GM12878 (cell line): ENCODE measurements at regions not wholly inside any gene's neighbourhood (a gene's known extent, or its start where the extent isn't known, plus 50 kb on each side); places are given as distances from the start of the nearest gene placed in this dataset.
A peak's percentile ranks its signal among the peaks of the same experiment; 100 is the strongest.

Experiments
- ATAC-seq: fragments of 200-7000 bp; cut with Tn5 transposase; 3 replicates; pipeline ENCODE4 v1.9.1; 2020; ENCODE audit warnings: mild to moderate bottlenecking, moderate library complexity
- BruUV-seq: library from RNA; stranded (reverse); fragments of 400-500 nt; replicated peaks from 2 replicates; lab custom pipeline; 2021; lab: Mats Ljungman, UMichigan
- CTCF ChIA-PET: fragments of 300-600 bp; sonication (Branson Sonifier 250); formaldehyde crosslinking; extraction: SDS; loops from one replicate; lab custom pipeline; 2021; ENCODE audit warnings: inconsistent platforms; lab: Yijun Ruan, JAX
- POLR2A ChIA-PET: fragments of 350-600 bp; formaldehyde crosslinking; extraction: SDS; loops from one replicate; lab custom pipeline; 2021; ENCODE audit warnings: inconsistent platforms; lab: Charles Lee
- RAD21 ChIA-PET: fragments of 300-600 bp; sonication (Branson Sonifier 250); formaldehyde crosslinking; loops from one replicate; lab custom pipeline; 2023; ENCODE audit warnings: antibody characterized with exemption; ENCODE audit not compliant: unreplicated experiment; lab: Charles Lee
- SMC1A ChIA-PET: fragments of 300-600 bp; sonication (Branson Sonifier 250); formaldehyde crosslinking; loops from one replicate; lab custom pipeline; 2023; ENCODE audit not compliant: unreplicated experiment, uncharacterized antibody; lab: Charles Lee
- DNase-seq: peaks from one replicate; pipeline ENCODE4 v3.0.0-alpha.2; 2011; ENCODE audit warnings: low read depth, low spot score
- FAIRE-seq: peaks from 3 replicates; lab custom pipeline; 2011; peaks lifted over from hg19 to GRCh38; lab: Jason Lieb, UNC
- H2AFZ ChIP-seq: 2 replicates; pipeline ENCODE4 v1.6.0; 2011; ENCODE audit warnings: low read depth, low read length, control low read depth; ENCODE audit not compliant: control insufficient read depth
- H3K27ac ChIP-seq: 2 replicates; pipeline ENCODE4 v1.5.1; 2011; ENCODE audit warnings: control low read depth; ENCODE audit not compliant: control insufficient read depth, insufficient read depth
- H3K27me3 ChIP-seq, 2 experiments: replicated peaks in 1 of 2; 2 replicates each; pipeline versions ENCODE4 v1.6.0 to v1.6.1; 2011; ENCODE audit warnings: low read length in 1 of 2; ENCODE audit not compliant: control insufficient read depth in 2 of 2, insufficient read depth in 2 of 2
- H3K36me3 ChIP-seq, 2 experiments: 2 replicates each; pipeline ENCODE4 v1.5.1; 2011; ENCODE audit warnings: low read length in 1 of 2; ENCODE audit not compliant: control insufficient read depth in 2 of 2, insufficient read depth in 2 of 2
- H3K4me1 ChIP-seq: 2 replicates; pipeline ENCODE4 v1.6.1; 2011; ENCODE audit warnings: mild to moderate bottlenecking, low read length, moderate library complexity, mixed read lengths; ENCODE audit not compliant: control insufficient read depth, insufficient read depth
- H3K4me2 ChIP-seq: 2 replicates; pipeline ENCODE4 v1.6.0; 2011; ENCODE audit warnings: control low read depth; ENCODE audit not compliant: control insufficient read depth, insufficient read depth
- H3K4me3 ChIP-seq: fragments of 200-600 bp; sonication (generic); 2 replicates; pipeline ENCODE4 v1.5.1; 2016
- H3K79me2 ChIP-seq: 2 replicates; pipeline ENCODE4 v1.6.0; 2011; ENCODE audit warnings: low read length; ENCODE audit not compliant: control insufficient read depth, insufficient read depth
- H3K9ac ChIP-seq: 2 replicates; pipeline ENCODE4 v1.8.0; 2011; ENCODE audit warnings: low read length, control low read depth, mixed read lengths; ENCODE audit not compliant: control insufficient read depth, insufficient read depth
- H3K9me3 ChIP-seq: replicated peaks from 3 replicates; pipeline ENCODE4 v1.5.1; 2011; ENCODE audit warnings: mild to moderate bottlenecking, low read length; ENCODE audit not compliant: control insufficient read depth, insufficient read depth
- H4K20me1 ChIP-seq: 2 replicates; pipeline ENCODE4 v1.6.0; 2011; ENCODE audit not compliant: control insufficient read depth, insufficient read depth
- CBX5 ChIP-seq: sonication (generic); IDR thresholded peaks from 2 replicates; pipeline ENCODE4 v1.6.1; 2016; ENCODE audit warnings: low read depth, moderate library complexity, mild to moderate bottlenecking, inconsistent platforms
- FOS ChIP-seq: IDR thresholded peaks from 3 replicates; pipeline ENCODE4 v1.6.1; 2011; ENCODE audit warnings: borderline replicate concordance; ENCODE audit not compliant: insufficient read length; ENCODE audit errors: extremely low read depth
- IRF3 ChIP-seq: fragments of 450-650 bp; IDR thresholded peaks from 2 replicates; pipeline ENCODE4 v1.6.1; 2014; ENCODE audit warnings: mild to moderate bottlenecking
- MEF2A ChIP-seq: IDR thresholded peaks from 2 replicates; pipeline ENCODE4 v1.6.1; 2011; ENCODE audit warnings: low read depth, mild to moderate bottlenecking, low read length, moderate library complexity; ENCODE audit not compliant: insufficient read depth
- POLR2A ChIP-seq: IDR thresholded peaks from 2 replicates; pipeline ENCODE4 v1.6.1; 2011; ENCODE audit warnings: low read depth, mild to moderate bottlenecking, low read length
- RAD51 ChIP-seq: fragments of 450-650 bp; IDR thresholded peaks from 2 replicates; pipeline ENCODE4 v1.6.1; 2016; ENCODE audit warnings: moderate library complexity, mild to moderate bottlenecking, inconsistent platforms
- SPI1 ChIP-seq: IDR thresholded peaks from 2 replicates; pipeline ENCODE4 v1.6.1; 2011; ENCODE audit warnings: low read depth, mild to moderate bottlenecking, low read length, moderate library complexity, borderline replicate concordance; ENCODE audit not compliant: insufficient read depth
- TAF1 ChIP-seq: IDR thresholded peaks from 2 replicates; pipeline ENCODE4 v1.6.1; 2011; ENCODE audit warnings: mild to moderate bottlenecking, low read depth, low read length, borderline replicate concordance
- ZBED1 ChIP-seq: IDR thresholded peaks from 2 replicates; pipeline ENCODE4 v1.6.1; 2016; ENCODE audit warnings: borderline replicate concordance
- WGBS: methylation state at CpG from one replicate; pipeline ENCODE4 v1.1.6; 2016; ENCODE audit warnings: low lambda C conversion rate; ENCODE audit not compliant: insufficient replicate concordance, insufficient coverage; ENCODE audit errors: missing lambda C conversion rate; 5-methylcytosine and 5-hydroxymethylcytosine counted together
- in situ Hi-C: fragments of 300-500 bp; cut with MboI; formaldehyde crosslinking; loops from 9 replicates; pipeline ENCODE4 v1.14.3; 2018; ENCODE audit warnings: mixed read lengths
- intact Hi-C: fragments of 100-400 bp; cut with micrococcal nuclease; formaldehyde crosslinking; loops from one replicate; pipeline ENCODE4 v1.14.2; 2022; ENCODE audit not compliant: unreplicated experiment

- SMC1A ChIA-PET = no interaction called here
- POLR2A ChIA-PET = no interaction called here
- Histone ChIP-seq H3K9me3 (no peaks in the 10 kb centered on the region), H3K4me1 (no peaks in the 10 kb centered on the region), H3K4me2 (no peak overlapping the region), H2AFZ (no peak overlapping the region), H3K36me3 (no peaks in the 10 kb centered on the region), H3K27ac (no peak overlapping the region), H4K20me1 (no peaks in the 10 kb centered on the region), H3K27me3 (no peaks in the 10 kb centered on the region)
- intact Hi-C loops (no loop called here), in situ Hi-C loops (no loop called here)
- RAD21 ChIA-PET = no interaction called here
- BruUV-seq = no TSS peak
- FAIRE-seq (no peak), DNase-seq (no peak), ATAC-seq (no peak)
- 0% methylated on average over 2 of the region's 2 CpGs for WGBS
- CTCF ChIA-PET = interaction anchor here (0.8 kb wide), 1 partner anchor 11 kb away, joined by 3 read pairs; no protein-coding TSS in a partner anchor
- TF ChIP-seq FOS (no peak), SPI1 (peak; percentile 43; the same call in 1 of the 2 replicates)
- TF ChIP-seq, all 136 proteins: peak for 1
- Histone ChIP-seq H3K9ac (no peak overlapping the region), H3K79me2 (no peaks in the 10 kb centered on the region), H3K4me3 (no peak overlapping the region)
These were observed 56.9 kb upstream of the VOPP1 start for GRCh38 chr7:55629051-55629677.

DNA sequence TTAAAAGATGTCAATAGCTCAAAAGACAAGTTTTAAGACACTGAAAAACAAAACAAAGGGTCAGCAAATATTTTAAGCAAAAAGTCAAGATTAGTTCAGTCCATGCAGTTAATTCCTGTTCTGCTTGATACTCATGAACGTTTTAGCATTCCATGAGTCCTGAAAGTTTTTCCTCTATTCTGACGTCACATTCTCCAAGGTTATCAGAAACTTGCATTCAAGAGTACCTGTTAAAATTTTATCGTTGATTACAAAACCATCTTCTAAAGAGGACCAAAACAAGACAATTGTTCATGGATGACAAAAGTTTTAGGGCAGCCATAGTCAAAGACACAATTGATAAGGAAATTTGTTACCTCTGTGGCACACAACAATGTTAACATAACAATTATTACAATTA is 52.5 kb upstream of the VOPP1 start:
- POLR2A ChIA-PET = no interaction called here
- no TSS peak for BruUV-seq

More for the DNA sequence above, 52.5 kb upstream of the VOPP1 start:
- no peak for ATAC-seq
- Histone ChIP-seq H2AFZ (no peak overlapping the region), H3K4me3 (no peak overlapping the region), H3K27ac (no peak overlapping the region), H3K79me2 (no peaks in the 10 kb centered on the region), H3K4me1 (no peaks in the 10 kb centered on the region), H3K27me3 (no peaks in the 10 kb centered on the region)
- RAD21 ChIA-PET = no interaction called here
- CTCF ChIA-PET = no interaction called here
- WGBS = 51% methylated on average over 3 of the region's 3 CpGs
- in situ Hi-C loops = no loop called here
- TF ChIP-seq TAF1 = no peak
- TF ChIP-seq RAD51 = no peak
- TF ChIP-seq CBX5 = no peak
- TF ChIP-seq POLR2A = no peak
- no peak for TF ChIP-seq ZBED1
- TF ChIP-seq MEF2A = no peak
- no peak for TF ChIP-seq IRF3
- TF ChIP-seq, all 136 proteins: peak for 0
- H4K20me1 ChIP-seq = no peaks in the 10 kb centered on the region
- no peaks in the 10 kb centered on the region for H3K36me3 ChIP-seq
- no peak overlapping the region for H3K9ac ChIP-seq
- H3K9me3 ChIP-seq = no peaks in the 10 kb centered on the region; the same call in 2 of the 3 replicates
- no peak for FAIRE-seq
- no peak for DNase-seq
- H3K4me2 ChIP-seq = no peak overlapping the region
- SMC1A ChIA-PET = no interaction called here
- intact Hi-C loops = no loop called here
